GM21825 (cell line): ENCODE measurements at regions not wholly inside any gene's neighbourhood (a gene's known extent, or its start where the extent isn't known, plus 50 kb on each side); places are given as distances from the start of the nearest gene placed in this dataset.

Source experiments
- ATAC-seq: cut with Tn5 transposase; IDR thresholded peaks from one replicate; pipeline ENCODE4 v1.9.1; 2021; ENCODE audit warnings: mild to moderate bottlenecking, moderate library complexity; ENCODE audit not compliant: unreplicated experiment

DNA sequence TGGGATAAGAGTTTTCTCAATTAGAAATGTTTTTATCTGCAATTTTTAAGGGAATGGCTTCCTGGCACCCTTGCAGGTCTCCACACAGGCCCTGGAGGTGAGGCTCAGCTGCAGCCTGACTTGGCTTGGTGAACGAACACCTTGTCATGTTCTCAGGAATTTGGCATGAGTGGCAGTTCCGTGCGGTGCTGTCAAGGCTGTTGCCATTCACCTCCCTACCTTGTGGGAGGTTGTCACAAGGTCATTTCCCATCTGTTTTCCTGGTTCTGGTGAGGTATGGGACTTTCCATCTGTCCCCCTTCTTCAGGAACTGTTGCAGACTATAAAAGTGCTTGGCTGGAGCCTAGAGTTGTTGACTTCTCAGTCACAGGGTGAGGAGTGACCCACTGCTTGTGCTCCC, 82.9 kb downstream of the ELOVL4 start:
- no peak for ATAC-seq

DNA sequence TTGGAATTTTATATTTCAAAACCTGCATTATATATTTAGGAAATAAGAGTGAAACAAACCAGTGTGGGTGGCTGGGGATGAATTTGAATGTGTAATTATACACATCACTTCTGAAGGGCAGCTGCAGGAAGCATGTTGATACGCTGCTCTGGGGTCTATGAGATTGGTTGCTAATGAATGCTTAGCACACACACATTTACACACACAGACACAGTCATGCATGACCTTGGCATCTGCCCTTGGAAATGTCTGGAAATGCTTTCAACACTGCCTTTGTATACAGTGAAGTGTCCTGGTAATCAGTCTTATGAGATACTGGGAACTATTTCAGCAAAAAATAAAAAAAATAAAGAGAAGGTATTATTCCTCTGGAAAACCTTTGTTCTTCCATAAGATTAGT, 83.4 kb downstream of the ELOVL4 start:
- ATAC-seq, result no peak

DNA sequence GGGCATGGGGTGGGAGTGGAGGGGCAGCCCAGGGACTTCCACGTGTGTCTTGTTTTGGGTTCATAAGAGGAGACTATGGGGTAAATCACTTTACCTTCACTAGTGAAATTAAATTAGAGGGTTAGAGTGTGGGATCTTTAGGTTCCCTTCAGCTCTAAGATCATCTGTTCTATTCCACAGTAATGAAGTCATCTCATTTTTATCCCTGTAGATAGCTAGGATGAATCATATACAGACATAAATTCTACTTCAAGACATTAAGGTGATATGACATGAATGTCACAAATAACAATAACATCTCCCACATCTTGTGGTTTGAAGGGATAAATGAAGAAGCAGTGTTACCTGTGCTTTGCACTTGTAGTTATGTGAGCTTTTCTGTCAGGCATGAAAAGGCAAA, 83.8 kb downstream of the ELOVL4 start:
- no peak for ATAC-seq

DNA sequence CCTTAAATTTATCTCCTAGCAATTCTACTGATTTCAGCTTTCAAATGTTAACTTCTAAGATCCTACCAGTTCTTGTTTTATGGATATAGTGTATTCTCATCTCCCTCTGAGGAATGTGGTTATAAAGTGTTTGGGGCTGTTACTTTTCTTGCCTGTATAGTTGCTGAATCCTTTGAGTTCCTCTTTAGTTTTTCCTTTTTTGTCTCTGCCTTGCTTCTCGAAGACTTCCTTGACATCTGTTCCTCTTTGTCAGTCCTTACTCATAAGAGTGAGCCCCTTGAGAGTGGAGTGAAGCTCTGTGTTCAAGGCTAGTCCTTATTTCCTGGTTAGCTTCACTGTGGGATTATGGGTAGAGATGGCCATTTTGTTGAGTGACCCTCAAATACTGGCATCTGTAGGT, 84.6 kb downstream of the ELOVL4 start:
- no peak for ATAC-seq

DNA sequence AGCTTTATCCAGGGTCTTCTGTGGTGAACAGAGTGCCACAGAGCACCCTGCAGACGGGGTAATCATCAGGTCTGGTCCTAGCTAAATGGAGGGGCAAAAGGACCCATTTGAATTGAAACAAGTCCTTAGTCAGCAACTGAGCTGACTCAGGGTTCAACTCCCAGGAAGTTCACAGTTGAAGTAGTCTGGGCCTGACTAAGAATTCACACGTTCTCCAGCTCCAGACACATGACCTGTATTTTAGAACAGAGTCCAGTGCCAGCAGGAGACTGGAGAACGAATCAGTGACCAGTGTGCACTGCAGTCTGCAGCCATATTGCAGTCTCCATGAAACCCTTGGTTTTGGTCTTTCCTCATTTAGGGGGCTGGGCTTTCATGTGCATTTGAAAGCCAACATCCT, 85.2 kb downstream of the ELOVL4 start:
- ATAC-seq, result no peak

DNA sequence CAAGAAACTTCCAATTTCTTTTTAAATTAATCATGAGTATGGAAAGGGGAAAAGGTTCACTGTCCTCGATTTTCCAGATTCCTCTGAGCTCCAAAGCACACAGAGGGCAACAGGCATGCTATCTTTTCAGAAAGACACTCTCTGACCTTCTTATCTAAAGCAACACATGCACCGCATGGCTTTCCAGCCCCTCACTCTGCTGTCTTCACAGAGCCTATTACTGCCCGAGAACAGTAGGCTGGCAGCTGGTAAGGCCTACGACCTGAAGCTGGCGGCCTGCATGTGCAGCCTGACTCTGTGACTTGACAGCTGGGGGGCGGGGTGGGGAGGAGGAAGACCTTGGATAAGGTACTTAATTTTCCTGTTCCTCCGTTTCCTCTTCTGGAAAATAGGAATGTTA, 86.3 kb downstream of the ELOVL4 start:
- ATAC-seq, result no peak

DNA sequence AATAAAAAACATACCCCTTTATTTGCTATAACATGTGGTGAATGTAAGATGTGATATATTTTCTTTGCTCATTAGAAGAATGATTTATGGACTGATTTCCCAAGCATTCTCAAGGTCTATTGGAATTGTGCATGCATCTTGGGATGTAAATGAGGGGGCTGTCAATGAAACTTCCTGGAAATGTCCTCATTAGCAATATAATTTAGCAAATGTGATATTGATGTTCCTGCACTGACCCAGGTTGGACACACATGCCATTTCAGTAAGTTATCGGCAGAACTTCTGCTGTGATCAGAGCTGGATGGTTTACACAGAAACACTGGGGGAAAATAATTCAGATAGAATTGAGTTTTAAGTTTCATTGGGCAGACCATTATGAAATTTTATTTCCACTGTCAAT, 99.9 kb downstream of the ELOVL4 start:
- ATAC-seq, result no peak

DNA sequence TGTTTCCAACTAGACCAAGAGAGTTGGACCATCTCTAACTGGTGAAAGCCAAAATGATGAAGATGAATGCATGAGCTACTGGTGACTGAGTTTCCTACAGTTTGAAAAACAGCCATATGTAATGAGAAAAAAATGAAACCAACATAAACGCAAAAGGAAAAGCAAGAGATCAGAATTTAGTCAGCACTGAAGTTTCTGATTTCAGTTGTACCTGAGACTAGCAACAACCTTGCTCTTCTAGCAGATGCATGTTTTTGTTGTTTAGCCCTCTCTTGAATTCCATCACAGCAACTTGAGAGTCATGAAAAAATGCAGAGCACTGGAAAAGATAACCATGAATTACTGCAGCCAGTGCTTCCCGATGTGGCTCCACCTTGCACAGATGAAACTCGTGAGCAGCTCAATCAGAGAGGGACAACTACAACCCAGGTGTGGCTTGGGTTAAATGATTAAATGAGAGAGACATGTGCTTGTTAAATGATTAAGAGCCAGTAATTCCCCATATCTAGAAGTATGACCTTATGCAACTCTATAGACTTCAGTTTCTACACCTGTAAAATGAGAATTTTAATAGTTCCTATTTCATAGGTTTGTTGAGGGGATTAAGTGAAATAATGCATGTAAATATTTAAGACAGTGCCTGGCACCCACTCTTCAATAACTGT, 104.8 kb downstream of the ELOVL4 start:
- no peak for ATAC-seq

DNA sequence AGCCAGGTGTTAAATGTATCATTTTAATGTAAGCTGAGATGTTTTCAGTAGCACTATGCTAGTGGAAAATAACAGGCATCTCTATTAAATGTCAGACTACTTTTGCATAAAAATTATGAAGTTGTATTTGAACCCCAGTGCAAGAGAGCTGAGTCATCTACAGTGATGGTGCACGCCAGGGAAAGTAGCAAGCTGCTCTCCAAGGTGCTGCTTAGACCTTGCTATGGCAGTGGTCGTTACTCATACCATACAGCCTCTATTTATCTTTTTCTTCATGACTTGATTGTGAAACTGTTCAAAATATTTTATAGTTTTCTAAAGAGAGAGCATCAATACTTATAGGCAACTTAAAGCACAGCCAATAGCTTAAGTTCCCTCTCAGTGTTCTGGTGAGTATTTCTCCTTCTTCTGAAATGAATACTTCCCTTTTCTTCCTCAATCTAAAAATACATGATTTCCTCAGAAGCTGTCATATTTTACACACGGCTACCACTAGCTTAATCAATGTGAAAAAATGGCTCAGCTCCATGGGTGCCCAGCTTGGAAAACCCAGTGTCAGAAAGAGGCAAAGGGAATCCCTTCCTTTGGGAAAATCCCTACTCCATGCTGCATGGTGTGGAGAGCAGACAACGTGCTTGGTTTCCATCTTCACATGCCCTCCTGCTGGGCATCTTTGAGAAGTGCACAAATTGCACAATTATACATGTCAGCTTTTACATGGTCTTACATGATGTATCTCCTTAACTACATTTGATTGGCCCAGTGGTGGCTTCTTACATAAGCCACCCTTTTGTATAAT, 105.6 kb downstream of the ELOVL4 start:
- no peak for ATAC-seq

DNA sequence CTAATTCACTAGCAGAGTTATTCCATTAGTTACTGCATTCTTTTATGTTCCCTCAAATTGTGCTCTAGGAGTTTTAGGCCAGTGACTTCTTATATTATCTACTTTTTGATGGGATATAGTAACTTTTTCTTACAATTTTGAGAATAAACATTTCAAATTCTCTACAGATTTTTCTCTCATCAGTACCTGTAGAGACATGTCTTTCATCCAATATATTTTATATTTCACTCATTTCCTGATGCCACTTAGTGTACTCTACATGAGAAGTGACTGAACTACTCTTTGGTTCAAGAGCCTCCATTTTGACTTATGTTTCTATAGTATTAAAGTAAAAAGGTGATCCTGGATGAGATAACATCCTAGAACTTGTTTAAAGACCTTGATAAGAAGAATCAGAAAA, 108.5 kb downstream of the ELOVL4 start:
- no peak for ATAC-seq

DNA sequence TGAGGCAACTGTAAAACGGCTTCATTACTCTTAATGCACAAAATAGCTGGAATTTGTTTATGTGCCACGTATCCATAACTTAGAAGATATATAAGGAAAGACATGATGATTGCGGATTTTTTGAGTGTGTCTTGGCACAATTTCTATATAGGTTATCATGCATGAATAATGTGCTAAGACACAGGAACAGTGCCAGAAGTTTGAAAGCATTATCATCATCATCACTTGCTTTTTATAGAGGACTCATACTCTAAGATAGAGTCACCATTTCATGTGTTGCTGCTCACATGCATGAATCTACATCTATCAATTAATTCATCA, 113.4 kb downstream of the ELOVL4 start:
- ATAC-seq, result no peak

DNA sequence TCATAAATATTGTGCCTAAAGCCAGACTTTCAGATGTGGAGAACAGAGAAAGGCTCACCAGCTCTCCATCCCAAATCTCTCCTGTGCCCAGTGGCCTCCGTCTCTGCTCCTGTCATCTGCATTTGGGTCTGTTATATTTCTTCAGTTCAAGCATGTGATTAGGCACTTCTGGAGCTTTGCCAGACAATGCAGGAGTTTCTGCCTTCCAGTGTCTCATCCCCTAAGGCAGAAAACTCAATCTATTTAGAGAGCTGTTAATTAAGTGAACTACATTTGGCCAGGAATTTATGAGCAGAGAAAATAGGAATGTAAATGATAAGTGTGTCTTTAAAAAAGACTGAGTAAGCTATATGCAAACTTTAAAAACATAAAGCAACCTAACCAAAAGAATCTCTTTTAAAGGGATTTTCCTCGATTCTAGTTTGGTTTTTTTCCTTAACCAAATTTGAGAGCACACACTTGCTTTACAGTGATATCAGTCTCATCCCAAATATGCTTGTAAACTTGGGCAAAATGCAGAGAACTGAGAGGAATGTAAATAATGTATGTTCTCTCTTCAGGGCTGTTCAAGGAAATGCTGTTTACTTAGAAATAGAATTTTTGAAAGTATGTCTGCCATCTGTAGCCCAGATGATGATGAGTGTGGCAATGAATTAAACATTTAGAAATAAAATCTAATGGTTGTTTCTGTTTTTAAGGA, 113.9 kb downstream of the ELOVL4 start:
- ATAC-seq, result no peak

DNA sequence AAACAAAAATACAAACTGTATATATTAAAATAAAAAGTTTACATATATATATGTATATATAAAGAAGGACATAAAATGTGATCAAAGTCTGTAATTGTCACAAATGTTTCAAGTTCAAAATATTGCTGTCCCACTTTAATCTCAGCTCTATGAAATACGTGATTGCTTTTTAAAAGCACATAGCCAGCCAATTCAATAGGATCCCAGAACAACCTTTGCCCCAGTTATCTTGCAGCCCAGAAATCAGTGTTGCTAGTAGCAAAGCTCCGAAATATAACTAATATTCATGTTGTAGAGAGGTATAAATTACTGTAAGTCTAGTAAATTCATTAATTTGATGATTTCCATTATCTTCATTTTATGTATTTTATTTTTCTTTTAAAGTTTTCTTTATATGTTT, 114.6 kb downstream of the ELOVL4 start:
- ATAC-seq, result no peak

DNA sequence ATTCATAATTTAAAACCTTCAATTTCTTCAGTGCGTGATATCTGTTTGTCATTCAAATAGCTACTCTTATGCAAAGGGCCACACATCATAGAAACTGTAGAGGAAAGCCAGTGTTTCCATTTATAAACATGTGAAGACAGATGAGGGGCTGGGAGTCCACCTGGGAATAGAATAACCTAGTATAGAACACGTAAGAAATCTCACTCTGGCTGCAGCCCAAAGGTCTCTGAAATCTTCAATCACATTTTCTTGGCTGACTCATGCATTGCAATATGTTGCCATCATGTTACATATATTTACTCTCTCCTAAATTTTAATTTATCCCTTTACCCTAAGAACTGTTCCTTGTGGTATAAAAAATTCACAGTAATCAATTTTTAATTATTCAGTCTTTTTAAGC, 123.2 kb downstream of the ELOVL4 start:
- ATAC-seq, result no peak

DNA sequence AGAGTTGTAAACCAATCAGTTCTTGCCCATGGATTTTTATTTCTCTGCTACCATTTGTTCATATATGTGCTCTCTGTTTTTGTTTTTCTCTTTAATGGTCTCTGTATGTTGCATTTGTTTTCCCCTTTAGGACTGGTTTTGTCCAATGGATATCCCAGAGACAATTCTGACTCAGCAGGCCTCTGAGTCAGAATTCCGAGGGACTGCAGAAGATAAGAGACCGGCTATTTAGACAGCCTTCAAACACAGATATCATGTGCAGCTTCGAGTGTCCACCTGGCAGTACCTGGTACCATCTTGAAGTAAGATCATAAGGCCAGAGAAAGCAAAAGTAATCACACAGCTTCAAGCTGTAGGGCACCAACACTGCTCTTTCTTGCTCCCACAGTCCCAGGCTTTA, 125.5 kb downstream of the ELOVL4 start:
- ATAC-seq, result no peak

DNA sequence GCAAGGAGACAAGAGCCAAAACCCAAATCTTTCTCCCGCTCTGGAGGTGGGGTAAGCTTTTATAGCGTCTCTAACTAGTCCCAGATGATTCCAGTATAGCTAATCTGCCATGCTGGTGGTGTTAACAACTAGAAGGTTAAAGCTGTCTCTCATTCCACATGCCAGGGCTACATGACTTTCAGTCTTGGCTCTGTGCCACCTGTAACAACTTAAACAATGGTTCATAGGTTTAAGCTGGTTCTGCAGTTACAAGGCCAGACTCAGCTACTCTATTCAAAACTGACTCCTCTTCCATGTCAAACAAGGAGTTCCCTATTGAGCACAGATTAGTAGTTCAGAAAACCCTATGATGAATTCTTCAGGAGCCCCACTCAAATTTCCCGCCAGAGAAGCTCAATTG, 128.9 kb downstream of the ELOVL4 start:
- ATAC-seq, result no peak

DNA sequence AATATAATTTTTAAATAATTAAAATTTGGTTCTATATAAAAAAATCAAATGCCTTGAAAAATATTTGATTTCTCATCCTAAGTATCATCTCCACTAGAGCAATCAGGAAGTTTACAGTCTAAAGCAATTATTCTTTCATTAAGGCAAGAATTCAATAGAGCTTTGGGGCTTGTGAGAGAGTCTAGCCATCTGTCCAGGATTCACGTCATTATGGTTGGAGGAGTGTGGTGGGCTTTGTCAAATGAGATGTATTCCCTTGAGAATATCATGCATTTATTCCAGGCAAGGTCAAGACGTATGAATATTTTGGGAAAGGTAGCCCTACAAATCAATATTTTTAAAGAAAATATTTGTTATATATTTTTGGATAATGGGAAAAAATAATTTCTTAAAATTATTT, 132.4 kb downstream of the ELOVL4 start:
- ATAC-seq, result no peak

DNA sequence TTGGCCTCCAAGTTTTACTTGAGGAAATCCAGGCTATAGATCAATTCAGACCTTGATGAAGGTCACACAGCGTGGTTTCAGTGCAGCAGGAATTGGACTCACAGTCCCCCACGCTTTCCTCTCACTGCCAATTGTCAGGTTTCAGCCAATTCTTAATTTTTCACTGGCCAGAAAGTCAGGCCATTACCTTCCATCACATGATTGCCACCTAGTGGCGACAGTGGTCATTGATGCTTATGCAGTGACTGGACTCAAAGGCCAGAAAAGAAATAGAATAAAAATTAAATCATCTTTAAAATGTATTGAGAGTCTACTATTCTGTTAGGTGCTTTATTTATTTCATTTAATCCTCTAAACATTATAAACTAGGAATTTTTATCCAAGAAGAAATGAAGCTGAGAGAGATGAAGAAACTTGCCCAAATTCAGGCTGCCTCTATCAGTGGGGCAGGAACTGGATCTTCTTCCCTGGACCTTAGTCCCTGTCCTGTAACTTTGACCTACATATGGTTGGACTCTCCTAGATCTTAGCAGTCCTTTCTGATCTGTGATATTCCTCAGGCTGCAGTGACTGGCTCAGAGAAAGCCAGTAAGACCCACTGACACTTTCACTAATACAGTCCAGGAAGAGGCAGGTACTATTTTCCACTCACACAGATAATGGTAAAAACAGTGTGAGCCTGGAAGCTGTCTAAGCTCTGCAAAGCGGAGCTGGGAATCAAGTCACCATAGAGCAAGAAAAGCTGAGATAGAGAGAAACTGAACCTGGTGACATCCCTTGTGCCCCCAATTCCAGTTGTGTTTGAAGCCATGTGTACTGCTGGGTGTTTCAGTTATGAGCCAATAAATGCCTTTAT, 133.3 kb downstream of the ELOVL4 start:
- ATAC-seq, result peak; percentile 92

DNA sequence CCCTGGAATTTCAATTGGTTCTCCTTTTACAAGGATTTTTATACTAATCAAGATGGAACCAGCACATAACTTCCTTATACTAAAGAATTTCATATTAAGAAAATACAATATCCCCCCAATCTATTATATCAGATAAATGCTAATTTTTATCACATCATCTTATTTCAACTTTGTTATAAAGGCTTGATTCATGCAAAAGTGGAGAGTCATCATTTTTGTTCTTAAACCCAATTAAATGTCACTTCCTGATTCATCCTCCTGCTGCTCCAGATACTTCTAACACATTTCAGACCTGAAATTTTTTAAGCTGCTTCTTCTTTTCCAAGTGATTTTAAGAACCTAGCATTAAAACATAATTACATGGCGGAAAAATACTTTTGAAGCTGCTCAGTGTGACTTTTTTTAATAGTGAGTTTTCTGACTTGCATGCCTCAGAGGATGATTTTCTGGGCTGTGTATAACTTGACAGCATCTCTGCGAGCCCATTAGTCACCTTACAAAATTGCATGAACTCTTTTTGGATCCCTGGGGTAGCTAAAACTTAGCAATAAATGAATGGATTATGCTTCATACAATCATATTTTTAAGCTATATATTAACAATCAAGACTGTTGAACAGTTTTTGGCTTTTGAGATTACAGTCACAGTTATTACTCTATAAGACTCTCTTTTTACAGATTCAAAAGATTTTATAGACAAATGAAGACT, 134.1 kb downstream of the ELOVL4 start:
- no peak for ATAC-seq

DNA sequence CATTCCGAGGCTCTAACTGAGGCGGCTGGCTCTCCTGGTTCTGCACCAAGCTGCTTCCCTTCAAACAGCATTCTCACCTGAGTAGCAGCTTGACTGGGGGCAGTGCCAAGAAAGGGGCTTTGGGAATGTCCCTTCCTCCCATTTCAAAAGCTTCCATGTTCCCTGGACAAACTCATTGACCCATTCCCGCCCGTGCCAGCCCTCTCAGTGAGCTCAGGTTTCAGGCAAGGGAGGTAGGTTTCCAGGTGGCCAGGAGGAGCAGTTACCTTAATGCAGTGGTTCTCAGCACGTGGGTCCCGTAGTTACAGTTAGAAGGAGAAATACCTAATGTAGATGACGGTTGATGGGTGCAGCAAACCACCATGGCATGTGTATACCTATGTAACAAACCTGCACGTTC, 135.2 kb downstream of the ELOVL4 start:
- ATAC-seq, result no peak

DNA sequence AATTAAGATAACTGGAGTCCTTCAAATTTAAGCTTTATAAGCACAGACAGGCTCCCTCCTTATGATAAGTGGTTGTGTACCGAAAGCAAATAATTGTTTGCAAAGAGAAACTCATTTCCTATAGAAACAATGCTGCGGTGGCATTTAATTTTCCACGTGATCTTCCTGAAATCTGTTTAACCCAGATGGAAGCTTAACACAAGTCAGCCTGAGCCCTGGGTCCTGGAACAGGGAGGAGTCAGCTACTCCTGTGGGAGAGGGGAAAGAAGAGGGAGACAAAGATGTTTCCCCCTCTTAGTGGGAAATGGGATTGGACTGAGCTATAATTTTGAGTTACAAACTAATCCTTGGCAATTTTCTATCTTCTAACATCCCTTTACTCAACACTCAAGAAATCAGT, 136.5 kb downstream of the ELOVL4 start:
- no peak for ATAC-seq
